NB4 (cell line): ENCODE measurements at regions not wholly inside any gene's neighbourhood (a gene's known extent, or its start where the extent isn't known, plus 50 kb on each side); places are given as distances from the start of the nearest gene placed in this dataset.
"Not testable (repeated sequence)": the region's sequence is repeated elsewhere in the genome, so short reads cannot be mapped to it uniquely, and the experiment has no call there.

Experiments used
- DNase-seq: peaks from one replicate; pipeline ENCODE4 v3.0.0; 2010; ENCODE audit warnings: low read depth
- H3K4me3 ChIP-seq: one replicate; pipeline ENCODE4 v1.5.1; 2011; ENCODE audit warnings: mild to moderate bottlenecking, low read depth, low read length, moderate library complexity
- MAX ChIP-seq: IDR thresholded peaks from 2 replicates; pipeline ENCODE4 v1.6.1; 2011; ENCODE audit warnings: low read depth, low read length
- MYC ChIP-seq: IDR thresholded peaks from 2 replicates; pipeline ENCODE4 v1.6.1; 2011; ENCODE audit warnings: low read depth, low read length
- POLR2A ChIP-seq: IDR thresholded peaks from 2 replicates; pipeline ENCODE4 v1.6.1; 2011; ENCODE audit warnings: mild to moderate bottlenecking; ENCODE audit not compliant: insufficient read length; ENCODE audit errors: extremely low read depth
- TF ChIP-seq, protein P1 (sequence below): IDR thresholded peaks from one replicate; pipeline ENCODE4 v1.5.1; 2012; ENCODE audit warnings: low read depth, low read length

DNA sequence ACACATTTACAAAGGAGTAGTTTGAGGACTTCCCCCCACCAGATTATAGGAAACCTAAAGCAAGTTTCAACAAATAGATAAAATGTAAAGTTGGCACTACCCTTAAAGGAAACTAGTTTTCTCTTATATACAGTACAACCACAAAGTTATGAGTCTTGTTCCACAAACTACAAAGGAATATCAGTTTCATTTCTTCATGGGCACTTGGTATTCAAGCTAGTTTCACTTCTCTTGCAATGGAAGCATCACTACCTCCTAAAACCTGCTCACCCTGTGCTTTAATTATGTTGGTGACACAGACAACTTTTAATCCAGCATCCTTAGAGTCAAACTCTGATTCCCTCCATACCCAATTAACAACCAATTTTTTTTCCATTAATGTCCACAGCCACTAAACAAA, 707.0 kb downstream of the ROBO2 start:
- no peak for DNase-seq
- no peak for TF ChIP-seq POLR2A
- no peak for TF ChIP-seq MYC
- TF ChIP-seq, protein P1, sequence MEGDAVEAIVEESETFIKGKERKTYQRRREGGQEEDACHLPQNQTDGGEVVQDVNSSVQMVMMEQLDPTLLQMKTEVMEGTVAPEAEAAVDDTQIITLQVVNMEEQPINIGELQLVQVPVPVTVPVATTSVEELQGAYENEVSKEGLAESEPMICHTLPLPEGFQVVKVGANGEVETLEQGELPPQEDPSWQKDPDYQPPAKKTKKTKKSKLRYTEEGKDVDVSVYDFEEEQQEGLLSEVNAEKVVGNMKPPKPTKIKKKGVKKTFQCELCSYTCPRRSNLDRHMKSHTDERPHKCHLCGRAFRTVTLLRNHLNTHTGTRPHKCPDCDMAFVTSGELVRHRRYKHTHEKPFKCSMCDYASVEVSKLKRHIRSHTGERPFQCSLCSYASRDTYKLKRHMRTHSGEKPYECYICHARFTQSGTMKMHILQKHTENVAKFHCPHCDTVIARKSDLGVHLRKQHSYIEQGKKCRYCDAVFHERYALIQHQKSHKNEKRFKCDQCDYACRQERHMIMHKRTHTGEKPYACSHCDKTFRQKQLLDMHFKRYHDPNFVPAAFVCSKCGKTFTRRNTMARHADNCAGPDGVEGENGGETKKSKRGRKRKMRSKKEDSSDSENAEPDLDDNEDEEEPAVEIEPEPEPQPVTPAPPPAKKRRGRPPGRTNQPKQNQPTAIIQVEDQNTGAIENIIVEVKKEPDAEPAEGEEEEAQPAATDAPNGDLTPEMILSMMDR = no peak
- TF ChIP-seq MAX = no peak
- H3K4me3 ChIP-seq = no peak overlapping the region

DNA sequence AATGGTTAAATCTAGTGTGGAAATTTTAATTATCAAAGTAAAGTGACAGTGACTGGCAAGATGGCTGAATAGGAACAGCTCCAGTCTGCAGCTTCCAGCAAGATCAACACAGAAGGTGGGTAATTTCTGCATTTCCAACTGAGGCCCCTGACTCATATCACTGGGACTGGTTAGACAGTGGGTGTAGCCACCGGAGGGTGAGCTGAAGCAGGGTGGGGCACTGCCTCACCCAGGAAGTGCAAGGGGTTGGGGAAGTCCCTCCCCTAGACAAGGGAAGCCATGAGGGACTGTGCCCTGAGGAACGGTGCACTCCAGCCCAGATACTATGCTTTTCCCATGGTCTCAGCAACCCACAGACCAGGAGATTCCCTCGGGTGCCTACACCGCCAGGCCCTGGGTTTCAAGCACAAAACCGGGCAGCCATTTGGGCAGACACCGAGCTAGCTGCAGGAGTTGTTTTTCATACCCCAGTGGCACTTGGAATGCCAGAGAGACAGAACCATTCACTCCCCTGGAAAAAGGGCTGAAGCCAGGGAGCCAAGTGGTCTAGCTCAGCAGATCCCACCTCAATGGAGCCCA, 716.6 kb downstream of the ROBO2 start:
- DNase-seq, H3K4me3 ChIP-seq: not testable (repeated sequence)

DNA sequence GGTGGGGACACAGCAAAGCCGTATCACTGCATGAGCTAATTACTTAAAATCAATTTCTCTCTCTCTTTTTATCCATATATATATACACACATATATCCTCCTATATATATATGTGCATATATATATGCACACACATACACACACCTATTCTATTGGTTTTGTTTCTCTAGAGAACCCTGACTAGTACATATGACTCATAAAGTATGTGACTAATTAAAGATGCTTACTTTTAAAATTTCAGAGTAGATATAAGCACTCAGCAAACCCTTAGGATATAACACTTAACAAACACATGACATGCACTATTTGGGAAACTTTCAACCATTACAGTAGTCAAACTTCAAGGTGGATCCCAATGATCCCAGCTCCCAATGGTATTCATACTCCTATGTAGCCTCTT, 732.6 kb downstream of the ROBO2 start:
- TF ChIP-seq MAX = no peak
- TF ChIP-seq POLR2A = no peak
- TF ChIP-seq, protein P1 = no peak
- H3K4me3 ChIP-seq = no peak overlapping the region
- no peak for DNase-seq

DNA sequence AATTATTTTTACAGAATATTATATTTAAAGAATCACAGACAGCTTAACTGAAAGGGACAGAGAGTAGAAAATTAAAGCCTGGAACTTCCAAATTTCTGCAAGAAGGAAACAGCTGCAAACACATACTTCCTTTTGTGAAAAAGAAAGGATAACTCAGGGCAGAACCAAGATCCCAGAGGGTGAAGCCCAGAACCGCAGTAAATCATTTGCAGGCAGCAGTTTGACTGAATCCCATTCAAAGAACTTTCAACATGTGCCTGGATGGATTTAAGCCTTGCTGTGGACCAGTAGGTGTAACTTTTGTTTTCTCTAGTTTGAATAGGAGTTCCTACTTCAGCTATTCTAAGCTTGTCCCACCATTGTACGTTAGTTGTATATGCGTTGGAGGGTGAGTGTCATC, 733.2 kb downstream of the ROBO2 start:
- no peak for TF ChIP-seq MAX
- TF ChIP-seq, protein P1 = no peak
- no peak for TF ChIP-seq MYC
- TF ChIP-seq POLR2A = no peak
- no peak overlapping the region for H3K4me3 ChIP-seq
- no peak for DNase-seq

DNA sequence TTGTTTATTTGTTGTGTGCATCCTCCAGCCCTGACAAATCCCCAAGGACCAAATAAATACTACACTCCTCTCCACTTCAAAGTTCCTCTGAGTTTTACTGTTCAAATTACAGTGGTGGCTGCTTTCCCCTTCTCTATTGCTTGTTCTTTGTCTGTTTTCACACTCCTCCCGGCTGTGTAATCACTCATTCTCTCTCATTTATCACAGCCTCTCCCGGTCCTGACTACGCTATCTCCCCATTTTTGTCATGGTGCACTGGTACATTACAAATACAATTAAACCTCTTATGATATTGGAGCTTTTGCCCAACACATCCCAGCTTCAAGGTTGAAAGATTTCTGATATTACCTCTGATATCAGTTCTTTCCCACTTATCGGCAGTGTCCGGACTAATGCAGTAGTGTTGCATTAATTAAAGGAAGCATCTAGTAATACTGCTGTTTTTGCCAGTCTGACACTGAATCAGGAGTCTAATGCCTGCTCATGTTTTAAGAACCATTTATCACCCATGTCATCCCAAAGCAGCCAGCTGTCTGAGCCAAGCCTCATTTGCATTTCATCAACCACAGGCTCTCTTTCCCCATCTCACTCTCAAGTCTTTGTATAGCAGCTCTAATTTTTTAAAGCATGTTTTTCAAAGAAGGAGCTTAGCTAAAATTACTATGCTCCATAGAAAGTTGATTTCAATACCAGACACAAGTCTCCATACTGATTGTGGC, 740.5 kb downstream of the ROBO2 start:
- H3K4me3 ChIP-seq = no peak overlapping the region
- DNase-seq = no peak
- TF ChIP-seq MAX (no peak), MYC (no peak), POLR2A (no peak)
- TF ChIP-seq, protein P1 = no peak

- H3K4me3 ChIP-seq = no peak overlapping the region
- TF ChIP-seq MYC = no peak
- no peak for TF ChIP-seq POLR2A
- TF ChIP-seq, protein P1 = no peak
- no peak for TF ChIP-seq MAX
- DNase-seq = no peak
Measured at GRCh38 chr3:77786216-77786615, 746.3 kb downstream of the ROBO2 start.
